B cell (primary cell): ENCODE measurements at regions not wholly inside any gene's neighbourhood (a gene's known extent, or its start where the extent isn't known, plus 50 kb on each side); places are given as distances from the start of the nearest gene placed in this dataset.

ENCODE experiments used
- ATAC-seq: fragments of 200-7000 bp; cut with Tn5 transposase; one replicate; pipeline ENCODE4 v1.10.0; 2021; ENCODE audit warnings: low read depth, mild to moderate bottlenecking, moderate number of reproducible peaks, moderate library complexity
- CTCF ChIA-PET: fragments of 350-600 bp; sonication (Branson Sonifier 250); formaldehyde crosslinking; loops from one replicate; lab custom pipeline; 2021; ENCODE audit warnings: antibody characterized with exemption, inconsistent platforms; lab: Charles Lee
- POLR2A ChIA-PET: fragments of 350-600 bp; sonication (Branson Sonifier 250); formaldehyde crosslinking; loops from one replicate; lab custom pipeline; 2021; ENCODE audit warnings: antibody characterized with exemption; lab: Charles Lee
- DNase-seq: peaks from one replicate; pipeline ENCODE4 v3.0.0; 2013
- H2AFZ ChIP-seq: 2 replicates; pipeline ENCODE4 v1.6.1; 2012; ENCODE audit warnings: mild to moderate bottlenecking, low read depth, low read length; ENCODE audit not compliant: insufficient read depth, poor library complexity, severe bottlenecking
- H3K27ac ChIP-seq, 2 donors: 1 replicate in 1 of 2; 2 replicates in 1 of 2; pipeline ENCODE4 v1.5.1; 2012 to 2013; ENCODE audit warnings: low read length in 2 of 2, mild to moderate bottlenecking in 2 of 2, moderate library complexity in 1 of 2
- H3K27me3 ChIP-seq, 4 experiments: fragments of 200-600 bp in 1 of 4; sonication (generic) in 1 of 4; replicated peaks in 1 of 4; 1 replicate in 2 of 4; 2 replicates in 2 of 4; pipeline versions ENCODE4 v1.6.1 to v1.7.0; 2013 to 2016; ENCODE audit warnings: low read length in 3 of 4, mild to moderate bottlenecking in 2 of 4, mixed read lengths in 1 of 4, moderate library complexity in 1 of 4; ENCODE audit not compliant: insufficient read depth in 4 of 4, control insufficient read depth in 3 of 4; ENCODE audit errors: control extremely low read depth in 1 of 4
- H3K36me3 ChIP-seq, 2 experiments: replicated peaks in 1 of 2; 1 replicate in 1 of 2; 2 replicates in 1 of 2; pipeline versions ENCODE4 v1.6.1 to v1.7.1; 2013; ENCODE audit warnings: low read length in 1 of 2; ENCODE audit not compliant: insufficient read depth in 2 of 2, control insufficient read depth in 1 of 2; ENCODE audit errors: control extremely low read depth in 1 of 2, extremely low read depth in 1 of 2
- H3K4me1 ChIP-seq, 2 donors: fragments of 200-600 bp in 1 of 2; sonication (generic) in 1 of 2; 1 replicate in 1 of 2; 2 replicates in 1 of 2; pipeline versions ENCODE4 v1.5.1 to v1.6.1; 2013 to 2017; ENCODE audit warnings: low read length in 2 of 2; ENCODE audit not compliant: control insufficient read depth in 2 of 2, insufficient read depth in 2 of 2
- H3K4me2 ChIP-seq: replicated peaks from 2 replicates; pipeline ENCODE3; 2012; ENCODE audit warnings: mild to moderate bottlenecking, low read depth, low read length; ENCODE audit not compliant: poor library complexity, severe bottlenecking
- H3K4me3 ChIP-seq, 5 experiments: fragments of 200-600 bp in 1 of 5; sonication (generic) in 1 of 5; 1 replicate in 3 of 5; 2 replicates in 2 of 5; pipeline versions ENCODE4 v1.5.1 to v1.7.0; 2011 to 2016; ENCODE audit warnings: low read length in 4 of 5, mild to moderate bottlenecking in 4 of 5, low read depth in 2 of 5, control low read depth in 1 of 5, moderate library complexity in 1 of 5; ENCODE audit not compliant: insufficient read depth in 1 of 5; ENCODE audit errors: control extremely low read depth in 1 of 5, extremely low read depth in 1 of 5
- H3K79me2 ChIP-seq: fragments of 200-600 bp; sonication (generic); one replicate; pipeline ENCODE4 v1.6.0; 2016; ENCODE audit warnings: low read length; ENCODE audit not compliant: control insufficient read depth, insufficient read depth
- H3K9ac ChIP-seq: fragments of 200-600 bp; sonication (generic); 2 replicates; pipeline ENCODE4 v1.6.1; 2017; ENCODE audit warnings: mild to moderate bottlenecking, low read length, moderate library complexity
- H3K9me3 ChIP-seq, 3 donors: one replicate each; pipeline versions ENCODE4 v1.6.1 to v1.7.1; 2013; ENCODE audit warnings: low read length in 2 of 3; ENCODE audit not compliant: control insufficient read depth in 2 of 3, insufficient read depth in 1 of 3; ENCODE audit errors: control extremely low read depth in 1 of 3
- H4K20me1 ChIP-seq: 2 replicates; pipeline ENCODE4 v1.6.0; 2012; ENCODE audit warnings: mild to moderate bottlenecking, low read length; ENCODE audit not compliant: insufficient read depth, control insufficient read depth, poor library complexity, severe bottlenecking
- H3K27ac Mint-ChIP-seq: one replicate; pipeline ENCODE4 v1.8.0; 2021; ENCODE audit warnings: mixed read lengths
- H3K27me3 Mint-ChIP-seq: one replicate; pipeline ENCODE4 v1.8.0; 2021; ENCODE audit warnings: mixed read lengths
- H3K4me1 Mint-ChIP-seq: one replicate; pipeline ENCODE4 v1.8.0; 2021; ENCODE audit warnings: mixed read lengths
- H3K4me3 Mint-ChIP-seq: one replicate; pipeline ENCODE4 v1.8.0; 2021; ENCODE audit warnings: mixed read lengths
- H3K9me3 Mint-ChIP-seq: one replicate; pipeline ENCODE4 v1.8.0; 2022; ENCODE audit warnings: mixed read lengths; ENCODE audit not compliant: insufficient read depth
- EZH2 ChIP-seq: IDR thresholded peaks from 2 replicates; pipeline ENCODE4 v1.6.1; 2012; ENCODE audit warnings: borderline replicate concordance, low read depth, mild to moderate bottlenecking, moderate library complexity, low read length; ENCODE audit not compliant: insufficient read depth, poor library complexity, severe bottlenecking
- WGBS: methylation state at CpG from one replicate; pipeline ENCODE4 v1.1.5; 2013; ENCODE audit warnings: missing lambda C conversion rate; ENCODE audit not compliant: insufficient coverage; 5-methylcytosine and 5-hydroxymethylcytosine counted together
- intact Hi-C: fragments of 100-400 bp; cut with micrococcal nuclease; formaldehyde crosslinking; loops from one replicate; pipeline ENCODE4 v1.10.0; 2022
- TF ChIP-seq, protein P1 (sequence below): fragments of 200-600 bp; IDR thresholded peaks from one replicate; pipeline ENCODE4 v1.8.0; 2022; ENCODE audit warnings: antibody characterized with exemption, mild to moderate bottlenecking

DNA sequence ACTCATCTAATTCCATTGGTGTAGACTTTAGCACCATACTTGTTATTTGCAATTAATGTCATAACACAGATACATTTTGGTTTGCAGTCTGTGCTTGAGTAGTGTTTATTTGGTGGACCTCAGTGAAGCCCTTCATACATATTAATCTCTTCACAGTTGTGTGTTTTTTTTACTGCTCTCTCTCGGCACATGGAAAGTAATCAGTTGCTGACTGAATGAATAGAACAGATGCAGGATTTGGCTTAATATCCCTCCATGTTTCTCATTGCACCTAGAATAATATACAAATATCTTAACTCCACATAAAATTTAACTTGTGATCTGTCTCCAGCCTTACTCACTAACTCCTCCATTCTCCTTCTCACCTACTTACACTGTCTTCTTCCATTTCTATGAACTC is 319.1 kb downstream of the DMRT2 start:
- H3K4me3 Mint-ChIP-seq = no peak overlapping the region
- TF ChIP-seq EZH2 = no peak
- TF ChIP-seq, protein P1, sequence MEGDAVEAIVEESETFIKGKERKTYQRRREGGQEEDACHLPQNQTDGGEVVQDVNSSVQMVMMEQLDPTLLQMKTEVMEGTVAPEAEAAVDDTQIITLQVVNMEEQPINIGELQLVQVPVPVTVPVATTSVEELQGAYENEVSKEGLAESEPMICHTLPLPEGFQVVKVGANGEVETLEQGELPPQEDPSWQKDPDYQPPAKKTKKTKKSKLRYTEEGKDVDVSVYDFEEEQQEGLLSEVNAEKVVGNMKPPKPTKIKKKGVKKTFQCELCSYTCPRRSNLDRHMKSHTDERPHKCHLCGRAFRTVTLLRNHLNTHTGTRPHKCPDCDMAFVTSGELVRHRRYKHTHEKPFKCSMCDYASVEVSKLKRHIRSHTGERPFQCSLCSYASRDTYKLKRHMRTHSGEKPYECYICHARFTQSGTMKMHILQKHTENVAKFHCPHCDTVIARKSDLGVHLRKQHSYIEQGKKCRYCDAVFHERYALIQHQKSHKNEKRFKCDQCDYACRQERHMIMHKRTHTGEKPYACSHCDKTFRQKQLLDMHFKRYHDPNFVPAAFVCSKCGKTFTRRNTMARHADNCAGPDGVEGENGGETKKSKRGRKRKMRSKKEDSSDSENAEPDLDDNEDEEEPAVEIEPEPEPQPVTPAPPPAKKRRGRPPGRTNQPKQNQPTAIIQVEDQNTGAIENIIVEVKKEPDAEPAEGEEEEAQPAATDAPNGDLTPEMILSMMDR = no peak
- H3K4me1 Mint-ChIP-seq = no peaks in the 10 kb centered on the region
- no peak overlapping the region for H3K27ac ChIP-seq
- intact Hi-C loops = no loop called here
- H3K4me2 ChIP-seq = no peak overlapping the region
- H3K9me3 ChIP-seq = no peaks in the 10 kb centered on the region
- ChIA-PET POLR2A (no interaction called here), CTCF (no interaction called here)
- H3K36me3 ChIP-seq = no peaks in the 10 kb centered on the region
- no peaks in the 10 kb centered on the region for H3K27me3 ChIP-seq
- no peak overlapping the region for H2AFZ ChIP-seq
- no peaks in the 10 kb centered on the region for H3K27me3 Mint-ChIP-seq
- ATAC-seq = no peak
- WGBS = no CpG with 5 or more reads among the region's 1 CpG
- H3K4me1 ChIP-seq = no peaks in the 10 kb centered on the region
- no peak overlapping the region for H3K27ac Mint-ChIP-seq
- H3K4me3 ChIP-seq = no peak overlapping the region
- DNase-seq = no peak
- H3K9ac ChIP-seq = no peak overlapping the region
- H4K20me1 ChIP-seq = no peaks in the 10 kb centered on the region
- H3K79me2 ChIP-seq = no peaks in the 10 kb centered on the region
- H3K9me3 Mint-ChIP-seq = no peaks in the 10 kb centered on the region

DNA sequence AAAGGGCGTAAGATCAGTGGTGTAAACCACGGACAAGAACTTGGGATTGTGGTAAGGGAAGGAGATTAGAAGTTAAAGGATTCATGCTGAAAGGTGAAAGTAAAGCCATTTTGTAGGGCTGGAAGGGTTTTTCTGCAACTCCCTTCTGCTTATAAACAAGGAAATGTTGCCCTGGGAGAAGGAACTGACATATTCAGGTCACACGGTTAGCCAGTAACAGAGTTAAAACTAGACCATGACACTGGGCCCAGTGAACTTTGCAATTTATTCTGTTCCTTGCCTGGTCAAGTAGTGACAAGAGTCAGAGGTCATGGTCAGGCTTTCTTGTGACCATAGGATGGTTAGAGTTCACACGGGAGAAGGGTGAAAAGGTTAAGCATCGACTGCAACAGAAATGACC is 323.3 kb downstream of the DMRT2 start:
- DNase-seq (no peak), ATAC-seq (no peak)
- no peak overlapping the region for H3K9ac ChIP-seq
- H3K27me3 ChIP-seq = no peaks in the 10 kb centered on the region
- H3K4me3 ChIP-seq = no peak overlapping the region
- WGBS = 91% methylated on average over 5 of the region's 5 CpGs
- no peaks in the 10 kb centered on the region for H3K4me1 Mint-ChIP-seq
- H3K27ac ChIP-seq = no peak overlapping the region
- H3K27ac Mint-ChIP-seq = no peak overlapping the region
- H4K20me1 ChIP-seq = no peaks in the 10 kb centered on the region
- H2AFZ ChIP-seq = no peak overlapping the region
- no peaks in the 10 kb centered on the region for H3K9me3 ChIP-seq
- CTCF ChIA-PET = no interaction called here
- no peak overlapping the region for H3K4me2 ChIP-seq
- POLR2A ChIA-PET = no interaction called here
- no peaks in the 10 kb centered on the region for H3K4me1 ChIP-seq
- intact Hi-C loops = no loop called here
- H3K36me3 ChIP-seq = no peaks in the 10 kb centered on the region
- H3K79me2 ChIP-seq = no peaks in the 10 kb centered on the region
- H3K27me3 Mint-ChIP-seq = no peaks in the 10 kb centered on the region
- H3K9me3 Mint-ChIP-seq = no peaks in the 10 kb centered on the region
- no peak overlapping the region for H3K4me3 Mint-ChIP-seq
- no peak for TF ChIP-seq EZH2
- TF ChIP-seq, protein P1 = no peak
